LNCaP clone FGC (cell line): ENCODE measurements at regions not wholly inside any gene's neighbourhood (a gene's known extent, or its start where the extent isn't known, plus 50 kb on each side); places are given as distances from the start of the nearest gene placed in this dataset.
"Not testable (repeated sequence)": the region's sequence is repeated elsewhere in the genome, so short reads cannot be mapped to it uniquely, and the experiment has no call there.

ENCODE experiments used
- DNase-seq: peaks from one replicate; pipeline ENCODE4 v3.0.0-alpha.2; 2011; ENCODE audit warnings: low read depth
- H3K4me3 ChIP-seq: 2 replicates; pipeline ENCODE4 v1.5.1; 2011; ENCODE audit warnings: mild to moderate bottlenecking, low read depth, low read length, control low read depth
- TF ChIP-seq, protein P1 (sequence below): IDR thresholded peaks from 2 replicates; pipeline ENCODE4 v1.5.1; 2012; ENCODE audit warnings: mild to moderate bottlenecking; ENCODE audit not compliant: control insufficient read depth, insufficient read depth; ENCODE audit errors: extremely low read depth

DNA sequence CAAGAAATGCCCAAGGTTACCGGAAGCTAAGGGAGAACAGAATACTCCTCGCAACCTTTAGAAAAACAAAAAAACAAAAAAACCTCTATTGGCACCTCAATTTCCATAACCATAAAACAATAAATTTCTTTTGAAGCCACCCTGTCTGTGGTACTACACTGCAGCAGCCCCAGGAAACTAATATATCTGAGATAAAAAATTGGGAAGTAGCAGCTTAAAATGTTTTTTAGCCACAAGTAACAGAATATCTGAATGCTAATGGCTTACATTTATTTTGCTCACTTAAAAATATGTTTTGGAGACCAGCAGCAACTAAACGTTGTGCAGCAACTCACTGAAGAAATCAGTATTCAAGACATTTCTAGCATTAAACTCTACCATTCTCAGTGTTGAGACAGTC lies 969.6 kb downstream of the DNAH5 start:
- TF ChIP-seq, protein P1, sequence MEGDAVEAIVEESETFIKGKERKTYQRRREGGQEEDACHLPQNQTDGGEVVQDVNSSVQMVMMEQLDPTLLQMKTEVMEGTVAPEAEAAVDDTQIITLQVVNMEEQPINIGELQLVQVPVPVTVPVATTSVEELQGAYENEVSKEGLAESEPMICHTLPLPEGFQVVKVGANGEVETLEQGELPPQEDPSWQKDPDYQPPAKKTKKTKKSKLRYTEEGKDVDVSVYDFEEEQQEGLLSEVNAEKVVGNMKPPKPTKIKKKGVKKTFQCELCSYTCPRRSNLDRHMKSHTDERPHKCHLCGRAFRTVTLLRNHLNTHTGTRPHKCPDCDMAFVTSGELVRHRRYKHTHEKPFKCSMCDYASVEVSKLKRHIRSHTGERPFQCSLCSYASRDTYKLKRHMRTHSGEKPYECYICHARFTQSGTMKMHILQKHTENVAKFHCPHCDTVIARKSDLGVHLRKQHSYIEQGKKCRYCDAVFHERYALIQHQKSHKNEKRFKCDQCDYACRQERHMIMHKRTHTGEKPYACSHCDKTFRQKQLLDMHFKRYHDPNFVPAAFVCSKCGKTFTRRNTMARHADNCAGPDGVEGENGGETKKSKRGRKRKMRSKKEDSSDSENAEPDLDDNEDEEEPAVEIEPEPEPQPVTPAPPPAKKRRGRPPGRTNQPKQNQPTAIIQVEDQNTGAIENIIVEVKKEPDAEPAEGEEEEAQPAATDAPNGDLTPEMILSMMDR: no peak
- no peak overlapping the region for H3K4me3 ChIP-seq
- DNase-seq: no peak

DNA sequence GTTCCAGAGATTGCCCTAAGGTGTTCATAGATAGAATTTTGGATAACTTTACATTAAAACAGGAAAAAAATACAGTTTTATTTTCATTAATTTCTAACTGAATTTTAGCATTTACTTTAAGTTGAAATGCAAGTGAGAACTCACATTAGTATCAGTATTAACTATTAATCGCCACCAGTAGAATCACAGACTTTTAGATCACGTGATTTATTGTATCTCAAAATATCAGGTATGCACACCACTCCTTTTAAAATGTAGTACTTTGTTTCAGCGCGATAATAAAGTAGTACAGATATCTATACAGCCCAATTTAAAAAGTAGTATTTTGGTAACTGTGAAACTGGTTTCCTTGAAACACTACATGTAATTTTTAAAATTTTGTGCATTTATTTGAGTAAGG lies 978.7 kb downstream of the DNAH5 start:
- no peak for DNase-seq
- no peak overlapping the region for H3K4me3 ChIP-seq
- TF ChIP-seq, protein P1: no peak

DNA sequence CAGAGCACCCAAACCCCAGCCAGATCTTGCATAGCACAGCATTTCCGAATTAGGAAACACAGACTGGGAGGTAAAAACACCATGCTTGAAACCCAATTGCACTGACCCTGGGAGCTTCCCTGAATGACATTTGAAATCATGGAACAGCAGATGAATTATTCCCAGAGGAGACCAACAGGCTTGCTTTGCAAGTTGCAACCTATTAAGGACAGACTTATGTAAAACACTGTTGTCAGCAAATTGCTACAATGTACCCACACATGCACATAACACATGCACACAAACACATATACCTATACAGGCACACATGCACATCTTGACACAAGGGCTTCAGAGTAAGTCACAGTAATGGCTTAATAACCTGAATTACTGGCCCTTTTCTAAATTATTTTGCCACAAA lies 984.8 kb downstream of the DNAH5 start:
- TF ChIP-seq, protein P1: no peak
- no peak overlapping the region for H3K4me3 ChIP-seq
- DNase-seq: no peak

DNA sequence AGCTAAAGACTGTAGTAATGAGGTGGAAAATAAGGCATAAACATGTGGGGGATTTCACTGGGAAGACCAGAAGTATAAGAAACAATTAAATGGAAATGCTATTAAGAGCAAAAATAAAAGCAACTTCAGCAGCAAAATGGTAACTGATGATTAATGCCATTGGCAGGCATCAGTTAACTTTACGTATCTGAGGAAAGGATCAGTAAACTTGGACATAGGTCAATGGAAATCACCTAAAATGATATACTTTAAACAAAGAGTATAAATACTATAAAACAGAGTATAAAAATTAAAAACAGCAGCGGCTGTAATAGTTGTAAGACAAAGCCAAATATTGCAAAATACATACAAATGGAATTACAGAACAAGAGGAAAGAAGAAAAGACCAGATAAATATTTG lies 992.1 kb downstream of the DNAH5 start:
- TF ChIP-seq, protein P1: no peak
- no peak for DNase-seq
- no peak overlapping the region for H3K4me3 ChIP-seq

DNA sequence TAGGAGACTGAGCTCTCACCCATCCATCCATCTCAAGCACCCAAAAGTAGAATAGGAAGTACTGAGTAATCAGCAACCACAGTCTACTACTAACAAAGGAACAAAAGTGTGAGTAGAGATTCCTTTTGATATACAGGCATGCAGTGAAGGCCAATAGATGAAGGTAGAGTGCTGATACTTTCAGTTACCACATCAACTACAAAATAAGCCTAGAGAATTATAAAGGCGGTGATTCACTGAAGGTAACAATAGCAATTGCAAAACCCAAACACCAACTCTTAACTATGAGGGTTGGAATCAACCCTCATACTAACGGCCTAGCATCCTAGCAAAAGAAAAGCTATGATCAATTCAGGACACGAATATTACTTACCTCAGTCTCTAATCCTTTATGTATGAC lies 992.6 kb downstream of the DNAH5 start:
- TF ChIP-seq, protein P1: no peak
- DNase-seq: no peak
- H3K4me3 ChIP-seq: no peak overlapping the region

DNA sequence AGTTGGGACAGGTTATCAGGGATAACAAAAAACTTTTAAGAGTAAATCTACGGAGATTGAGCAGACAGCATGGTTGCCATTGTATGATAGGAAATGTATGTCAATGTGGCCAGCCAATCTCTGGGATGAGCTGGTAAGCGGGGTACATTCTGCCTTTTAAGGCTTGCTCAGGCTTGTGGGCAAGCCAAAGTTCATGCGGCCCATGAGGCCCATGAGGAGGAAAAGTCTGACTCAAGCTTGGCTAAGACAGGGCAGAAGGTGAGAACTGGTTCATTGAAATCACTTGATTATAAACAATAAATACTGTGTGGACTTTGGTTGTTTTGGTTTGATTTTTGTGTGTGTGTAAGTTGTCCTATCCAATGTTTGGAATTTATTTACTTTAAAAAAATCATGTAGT lies 997.1 kb downstream of the DNAH5 start:
- no peak for DNase-seq
- no peak overlapping the region for H3K4me3 ChIP-seq
- TF ChIP-seq, protein P1: no peak

DNA sequence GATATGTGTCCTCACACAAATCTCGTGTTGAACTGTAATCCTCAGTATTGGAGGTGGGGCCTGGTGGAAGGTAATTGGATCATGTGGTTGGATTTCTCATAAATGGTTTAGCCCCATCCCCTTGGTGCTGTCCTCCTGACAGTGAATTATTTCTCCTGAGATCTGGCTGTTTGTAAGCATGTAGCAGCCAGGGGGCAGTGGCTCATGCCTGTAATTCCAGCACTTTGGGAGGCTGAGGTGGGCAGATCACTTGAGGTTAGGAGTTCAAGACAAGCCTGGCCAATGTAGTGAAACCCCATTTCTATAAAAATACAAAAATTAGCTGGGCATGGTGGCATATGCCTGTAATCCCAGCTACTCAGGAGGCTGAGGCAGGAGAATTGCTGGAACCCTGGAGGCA lies 999.0 kb downstream of the DNAH5 start:
- H3K4me3 ChIP-seq, DNase-seq: not testable (repeated sequence)
- TF ChIP-seq, protein P1: 0 out of 2 replicates have a peak, but pooled peaks have one; percentile 4
